Stomach (tissue), 4 donors: ENCODE measurements at regions not wholly inside any gene's neighbourhood (a gene's known extent, or its start where the extent isn't known, plus 50 kb on each side); places are given as distances from the start of the nearest gene placed in this dataset.

Experiments
- CTCF ChIP-seq, 7 experiments: fragments of 450-650 bp in 4 of 7; fragments of 200-600 bp in 3 of 7; sonication (generic) in 3 of 7; IDR thresholded peaks; one replicate each; pipeline ENCODE4 v1.5.1; 2016 to 2019; ENCODE audit warnings: antibody characterized with exemption in 7 of 7, control low read depth in 2 of 7, mild to moderate bottlenecking in 1 of 7
- POLR2A ChIP-seq, 4 donors: fragments of 450-650 bp; IDR thresholded peaks; one replicate each; pipeline ENCODE4 v1.6.1; 2016; ENCODE audit warnings: antibody characterized with exemption in 4 of 4, control low read depth in 2 of 4, mild to moderate bottlenecking in 1 of 4, moderate library complexity in 1 of 4
- POLR2AphosphoS5 ChIP-seq, 3 donors: sonication (generic); formaldehyde crosslinking; IDR thresholded peaks; one replicate each; pipeline ENCODE4 v1.6.1; 2016; ENCODE audit warnings: antibody characterized with exemption in 3 of 3

DNA sequence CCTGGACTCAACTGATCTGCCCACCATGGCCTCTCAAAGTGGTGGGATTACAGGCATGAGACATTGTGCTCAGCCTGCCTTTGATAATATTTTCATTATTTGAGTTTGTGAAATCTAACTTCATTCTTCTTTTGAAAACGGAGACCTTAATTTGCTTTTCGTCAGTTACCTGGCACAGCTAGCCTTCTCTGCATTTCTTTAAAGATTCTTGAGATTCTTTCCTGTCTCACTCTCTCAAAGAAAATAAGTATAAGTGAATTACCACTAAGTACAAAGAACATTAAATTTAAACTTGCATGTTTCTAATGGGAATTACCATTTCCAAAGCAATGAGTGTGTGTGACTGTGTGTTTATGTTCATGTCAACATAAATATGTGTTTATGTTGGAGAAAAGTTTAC is 187.9 kb downstream of the NFKBIZ start:
- TF ChIP-seq CTCF (IDR thresholded peaks at IDR 0.05), result no peak
- no peak for TF ChIP-seq POLR2A (IDR thresholded peaks at IDR 0.05)
- TF ChIP-seq POLR2AphosphoS5 (IDR thresholded peaks at IDR 0.05), result no peak
